ENCODE measurements at regions not wholly inside any gene's neighbourhood (a gene's known extent, or its start where the extent isn't known, plus 50 kb on each side); places are given as distances from the start of the nearest gene placed in this dataset.
"Not testable (repeated sequence)": the region's sequence is repeated elsewhere in the genome, so short reads cannot be mapped to it uniquely, and the experiment has no call there.

DNA sequence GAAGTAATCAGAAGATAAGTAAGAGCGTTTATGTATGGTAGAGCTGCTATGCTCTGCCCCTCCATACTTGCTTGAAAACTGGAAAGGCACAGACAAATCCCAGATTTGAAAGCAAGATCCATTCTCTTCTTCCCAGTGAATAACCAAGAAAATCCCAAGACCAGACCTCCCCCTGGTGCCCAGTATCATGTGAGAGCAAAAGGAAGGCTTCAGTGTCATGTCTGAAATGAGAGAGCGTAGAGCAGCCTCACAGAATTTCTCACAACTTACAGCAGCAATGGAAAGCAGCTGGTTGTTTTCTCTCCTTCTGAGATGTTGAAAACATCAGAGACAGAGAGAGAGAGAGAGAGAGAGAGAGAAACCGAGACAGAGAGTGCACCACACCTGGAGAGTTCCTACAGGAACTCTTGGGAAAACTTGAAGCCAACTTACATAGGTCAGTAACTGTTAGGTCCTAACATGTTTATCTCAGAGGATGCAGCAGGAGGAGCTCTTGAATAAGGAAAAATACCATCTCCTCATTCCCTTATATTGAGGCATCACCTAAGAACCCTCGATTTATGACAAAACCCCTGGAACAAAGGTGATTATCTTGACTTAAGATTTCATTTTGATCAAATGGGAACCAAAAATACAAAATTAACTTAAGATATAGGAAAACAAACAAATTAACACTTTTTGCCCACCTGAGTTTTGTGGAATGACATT lies 273.3 kb downstream of the NSUN3 start:
- no peak for DNase-seq

DNA sequence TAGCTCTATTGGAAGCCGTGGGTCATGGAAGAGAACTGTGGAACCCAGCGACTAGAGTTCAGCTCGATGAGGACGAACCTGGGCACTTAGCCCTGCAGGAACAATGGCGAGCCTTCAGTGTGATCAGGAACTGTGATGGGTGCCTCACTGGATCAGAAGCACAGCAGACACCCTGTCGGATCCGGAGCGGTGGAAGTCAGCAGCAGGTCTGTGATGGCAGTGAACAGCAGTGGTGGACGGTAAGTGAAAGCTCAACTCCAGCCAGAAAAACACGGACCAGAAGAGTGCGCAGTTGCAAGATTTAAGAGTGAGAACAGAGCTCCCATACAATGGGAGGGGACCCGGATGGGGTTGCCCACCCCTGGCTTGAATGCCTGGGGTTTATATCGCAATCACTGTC lies 282.2 kb downstream of the NSUN3 start:
- DNase-seq: no peak

DNA sequence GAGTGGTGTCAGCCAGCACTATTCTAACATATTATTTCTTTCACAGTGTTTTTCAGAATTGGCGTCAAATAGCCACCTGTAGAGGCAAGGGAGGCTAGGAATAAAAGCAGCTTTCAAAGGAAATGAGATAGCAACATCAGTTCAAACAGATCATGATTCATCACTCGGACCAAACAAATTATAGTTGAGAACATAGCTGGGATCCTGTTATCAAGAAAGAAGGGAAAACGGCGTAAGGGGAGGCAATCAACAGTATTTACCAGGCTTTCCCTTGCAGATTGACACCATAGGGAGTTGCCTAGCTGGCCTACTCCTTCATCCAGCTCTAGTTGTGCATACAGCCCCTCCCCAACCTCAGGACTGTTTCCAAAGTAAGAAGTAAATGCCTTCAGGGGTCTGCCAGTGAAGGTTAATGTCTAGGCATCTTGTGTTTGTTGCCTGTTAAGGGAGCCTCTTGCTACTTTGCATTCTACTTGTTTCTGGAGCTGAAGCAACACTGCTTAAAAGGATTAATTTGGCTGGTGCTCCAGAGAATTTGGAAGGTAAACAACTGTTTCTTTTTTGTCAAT lies 286.5 kb downstream of the NSUN3 start:
- DNase-seq: no peak

DNA sequence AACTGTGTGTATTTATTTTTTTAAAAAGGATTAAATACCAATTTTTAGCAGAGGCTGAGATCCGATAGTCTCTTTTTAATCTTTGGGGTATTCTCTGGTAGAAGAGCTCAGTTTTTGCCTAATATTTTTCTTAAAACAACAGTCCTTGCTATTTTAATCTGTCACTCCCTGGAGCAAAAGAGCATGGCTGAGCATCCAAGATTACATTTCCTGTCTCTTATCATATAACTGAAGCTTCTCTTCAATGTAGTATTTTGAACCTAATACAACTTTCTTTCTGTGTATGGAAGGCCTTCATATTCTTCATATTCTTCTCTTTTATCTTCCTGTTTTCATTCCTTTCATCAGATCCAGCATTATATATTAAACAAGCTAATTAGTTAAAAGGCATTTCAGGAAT lies 293.7 kb downstream of the NSUN3 start:
- no peak for DNase-seq

DNA sequence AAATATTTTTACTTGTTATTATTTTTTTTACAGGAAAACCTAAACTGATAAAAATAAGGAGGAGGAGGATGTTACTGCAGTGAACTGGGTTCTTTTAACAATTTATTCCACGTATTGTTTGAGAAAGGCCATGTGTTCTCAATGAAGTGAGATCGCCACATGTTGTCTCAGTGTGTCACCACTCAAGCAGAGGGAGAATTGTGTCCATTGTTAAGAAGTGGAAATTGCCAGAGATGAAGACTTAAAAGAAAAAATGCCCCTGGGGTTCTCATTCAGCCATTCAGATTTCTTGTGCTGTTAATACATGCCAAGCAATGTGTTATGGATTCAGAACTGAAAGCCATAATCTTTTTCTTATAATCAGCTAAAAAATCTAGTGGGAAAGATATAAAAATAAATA lies 297.1 kb downstream of the NSUN3 start:
- DNase-seq: no peak

DNA sequence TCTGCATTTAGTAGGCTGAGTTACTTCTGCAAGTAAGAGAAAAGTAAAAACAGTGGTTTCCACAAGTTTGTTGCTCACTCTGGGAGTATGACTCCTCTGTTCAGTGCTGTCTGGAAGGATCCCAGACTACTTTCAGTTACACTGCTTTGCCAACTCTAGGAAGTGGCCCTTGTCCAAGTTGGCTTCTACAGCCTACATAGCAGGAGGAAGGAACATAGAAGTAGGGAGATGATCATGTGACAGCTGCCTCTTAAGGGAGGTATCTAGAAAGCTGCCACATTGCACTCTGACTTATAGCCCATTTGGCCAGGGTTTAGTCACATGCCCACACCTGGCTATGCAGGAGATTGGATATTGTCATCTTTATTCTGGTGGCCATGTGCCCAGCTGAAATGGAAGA lies 298.1 kb downstream of the NSUN3 start:
- DNase-seq: peak in 6 of 14 donors; percentile 2 to 31 (median 14)

DNA sequence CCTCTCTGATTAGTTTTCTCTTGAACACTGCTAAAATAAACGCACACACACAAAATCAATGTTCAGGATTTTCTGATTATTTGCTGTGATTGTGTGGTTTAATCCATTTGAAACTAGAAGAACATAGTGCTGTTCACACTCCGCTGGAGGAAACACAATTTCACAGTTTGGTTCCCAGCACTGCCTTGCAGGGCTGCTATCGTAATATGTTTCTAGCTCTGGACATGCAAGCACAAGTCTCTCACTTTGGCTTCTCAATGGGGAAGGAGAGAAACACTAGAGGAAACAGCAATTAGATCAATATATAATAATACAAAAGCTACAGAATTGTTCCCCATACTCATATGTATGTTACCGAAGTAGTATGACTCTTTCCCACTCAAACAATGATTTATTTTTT lies 299.5 kb downstream of the NSUN3 start:
- DNase-seq: no peak

DNA sequence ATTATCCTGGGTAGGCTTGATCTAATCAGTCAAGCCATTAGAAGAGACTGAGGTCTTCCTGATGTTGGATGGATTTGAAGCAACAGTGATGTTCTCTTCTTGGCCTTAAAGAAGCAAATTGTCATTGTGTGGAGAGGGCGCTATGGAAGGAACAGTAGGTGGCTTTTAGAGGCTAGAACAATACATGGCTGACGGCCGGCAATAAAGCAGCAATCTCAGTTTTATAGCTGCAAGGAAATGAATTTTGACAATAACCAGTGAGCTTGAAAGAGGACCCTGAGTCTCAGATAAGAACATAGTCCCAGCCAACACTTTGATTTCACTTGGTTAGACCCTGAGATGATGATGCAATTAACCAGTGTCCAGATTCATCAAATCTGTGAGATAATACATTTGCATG lies 302.1 kb downstream of the NSUN3 start:
- no peak for DNase-seq

DNA sequence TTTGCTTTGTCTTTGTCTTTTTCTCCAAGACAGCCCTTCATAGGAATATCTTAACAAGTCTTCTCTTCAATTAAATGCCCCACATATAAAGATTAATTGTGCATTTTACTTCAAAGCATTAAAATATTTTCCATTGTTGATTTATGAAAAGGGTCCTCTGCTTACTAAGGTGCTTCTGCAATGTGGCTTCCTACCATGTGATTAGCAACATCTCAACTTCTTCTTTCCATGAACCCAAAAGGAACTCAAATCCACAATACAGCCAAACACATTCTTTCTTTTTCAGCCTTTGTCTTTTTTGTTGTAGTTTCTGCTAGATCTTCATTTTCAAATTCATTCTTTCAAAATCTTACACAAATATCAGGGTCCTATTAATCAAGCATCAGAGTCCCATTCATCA lies 309.2 kb downstream of the NSUN3 start:
- DNase-seq: no peak

DNA sequence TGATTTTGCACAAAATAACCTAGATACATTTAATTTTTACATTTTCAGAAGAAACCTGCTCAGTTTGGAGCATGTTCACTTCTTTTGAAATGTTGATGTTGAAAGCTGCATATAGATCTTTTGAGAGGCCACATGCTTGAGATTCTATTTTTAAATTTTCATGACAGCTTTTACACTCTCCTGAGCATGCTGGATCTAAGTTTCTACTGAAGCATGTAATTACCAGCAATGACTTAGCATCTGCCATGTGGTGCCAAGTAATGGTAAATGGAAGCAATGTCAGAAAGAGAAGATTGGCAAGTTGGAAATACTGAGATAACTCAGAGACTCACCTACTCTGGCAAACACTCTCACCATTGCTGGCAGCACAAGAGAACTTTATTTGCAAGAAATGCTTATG lies 310.6 kb downstream of the NSUN3 start:
- DNase-seq: no peak

DNA sequence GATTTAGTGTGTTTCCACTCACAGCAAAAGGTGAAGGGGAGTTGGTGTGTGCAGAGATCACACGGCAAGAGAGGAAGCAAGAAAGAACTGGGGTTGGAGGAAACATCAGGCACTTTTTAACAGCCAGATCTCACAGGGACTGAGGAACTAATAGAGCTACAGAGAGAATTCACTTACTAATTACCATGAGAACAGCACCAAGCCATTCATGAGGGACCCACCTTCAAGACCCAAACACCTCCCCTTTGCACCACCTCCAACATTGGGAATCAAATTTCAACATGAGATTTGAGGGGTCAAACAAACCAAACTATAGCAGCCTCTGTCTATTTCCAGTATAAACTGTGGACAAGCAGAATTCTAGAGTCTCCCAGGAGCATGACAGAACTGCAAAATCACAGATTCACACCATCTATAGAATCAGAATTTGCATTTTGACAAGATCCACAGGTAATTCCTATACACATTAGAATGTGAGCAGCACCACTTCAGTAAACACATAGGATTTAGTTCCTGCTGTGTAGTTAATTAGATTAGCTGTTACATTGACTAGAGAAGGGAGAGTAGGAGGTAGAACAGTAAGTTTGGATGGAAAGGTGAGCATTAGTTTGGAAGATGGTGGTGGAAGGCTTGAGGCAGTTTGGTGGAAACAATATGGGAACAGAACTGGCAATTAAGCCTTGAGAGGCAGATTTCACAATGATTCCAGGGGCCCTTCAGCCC lies 311.7 kb downstream of the NSUN3 start:
- no peak for DNase-seq

DNA sequence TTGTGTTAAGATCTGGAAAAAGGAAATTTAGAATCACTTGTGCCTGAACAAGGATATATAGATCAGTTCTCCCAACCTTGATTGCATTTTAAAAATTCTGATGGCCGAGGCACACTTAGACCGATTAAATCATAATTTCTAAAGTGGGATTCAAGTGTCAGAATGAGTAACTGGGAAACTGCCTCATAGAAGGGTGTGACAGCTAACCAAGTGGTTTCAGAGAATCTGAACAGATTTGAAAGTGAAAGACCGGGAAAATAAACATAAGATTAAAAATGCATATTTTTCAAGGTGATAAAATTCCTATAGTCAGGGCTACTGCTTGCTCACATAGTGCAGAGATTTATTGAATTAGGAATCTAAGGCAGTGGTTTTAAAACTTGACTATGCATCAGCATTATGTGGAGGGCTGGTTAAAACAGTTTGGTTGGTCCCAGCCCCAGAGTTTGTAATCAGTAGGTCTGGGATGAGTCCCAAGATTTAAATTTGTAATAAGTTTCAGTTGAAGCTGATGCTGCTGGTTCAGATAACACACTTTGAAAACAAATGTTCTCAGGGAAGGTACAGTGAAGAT lies 314.3 kb downstream of the NSUN3 start:
- not testable (repeated sequence) for DNase-seq

DNA sequence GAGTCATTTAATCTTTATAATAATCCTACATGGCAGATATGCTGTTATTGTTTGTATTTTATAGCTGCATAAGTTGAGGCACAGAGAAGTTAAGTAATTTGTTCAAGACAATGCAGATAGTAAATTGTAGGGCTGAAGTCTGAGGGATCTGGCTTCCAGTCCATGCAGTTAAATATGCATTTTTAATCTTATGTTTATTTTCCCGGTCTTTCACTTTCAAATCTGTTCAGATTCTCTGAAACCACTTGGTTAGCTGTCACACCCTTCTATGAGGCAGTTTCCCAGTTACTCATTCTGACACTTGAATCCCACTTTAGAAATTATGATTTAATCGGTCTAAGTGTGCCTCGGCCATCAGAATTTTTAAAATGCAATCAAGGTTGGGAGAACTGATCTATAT lies 315.0 kb downstream of the NSUN3 start:
- DNase-seq: not testable (repeated sequence)

DNA sequence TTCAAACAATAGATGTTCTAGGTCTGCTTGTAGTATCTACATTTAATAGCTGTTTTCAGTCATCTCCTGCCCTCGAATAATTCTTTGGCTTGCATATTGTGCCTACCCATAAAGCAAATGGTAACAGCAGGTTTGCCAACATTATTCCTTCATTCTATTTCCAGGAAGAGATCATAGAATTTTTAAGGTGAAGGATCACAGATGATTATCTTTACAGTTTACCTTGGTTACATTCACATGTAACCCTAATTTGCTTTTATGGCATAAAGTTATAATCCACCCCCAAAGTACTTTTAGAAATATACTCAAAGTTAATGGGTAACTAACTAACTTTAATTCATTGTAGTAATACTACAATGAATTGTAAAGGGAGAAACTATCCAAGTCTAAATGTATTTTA lies 315.5 kb downstream of the NSUN3 start:
- DNase-seq: no peak

DNA sequence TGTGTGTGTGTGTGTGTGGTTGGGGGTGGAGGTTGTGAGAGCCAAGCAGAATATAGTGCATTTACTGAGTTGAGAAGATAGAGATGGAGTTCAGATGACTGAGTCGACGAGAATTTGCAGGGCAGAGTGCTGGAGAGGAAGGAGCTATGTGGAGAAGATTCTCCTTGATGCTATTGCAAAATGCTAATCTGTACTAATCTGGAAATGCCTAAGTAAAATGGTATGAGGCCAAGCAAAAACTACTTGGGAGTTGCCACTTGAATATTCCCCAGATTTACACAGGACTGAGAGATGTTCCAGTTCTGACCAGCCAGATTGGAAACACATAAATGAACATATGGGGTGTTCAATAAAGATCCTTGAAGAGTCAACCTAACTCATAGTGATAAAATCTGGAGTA lies 316.4 kb downstream of the NSUN3 start:
- no peak for DNase-seq

DNA sequence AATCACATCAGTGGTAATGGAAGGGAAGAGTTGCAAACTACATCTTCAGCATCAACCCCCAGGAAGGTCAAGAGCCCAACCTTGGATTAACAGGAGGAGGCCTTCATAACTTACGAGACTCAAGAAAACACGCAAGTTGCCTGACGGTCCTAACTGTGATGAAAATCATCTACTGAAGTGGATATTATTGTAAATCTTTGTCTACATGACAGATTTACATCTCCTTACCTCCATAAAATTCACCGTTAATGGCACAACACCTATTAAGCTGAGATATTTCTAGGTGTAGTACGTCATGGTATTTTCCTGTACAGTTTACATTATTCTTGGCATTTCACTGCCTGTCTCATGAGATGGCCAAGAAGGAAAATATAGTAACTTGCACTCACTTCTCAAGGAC lies 332.0 kb downstream of the NSUN3 start:
- DNase-seq: no peak

DNA sequence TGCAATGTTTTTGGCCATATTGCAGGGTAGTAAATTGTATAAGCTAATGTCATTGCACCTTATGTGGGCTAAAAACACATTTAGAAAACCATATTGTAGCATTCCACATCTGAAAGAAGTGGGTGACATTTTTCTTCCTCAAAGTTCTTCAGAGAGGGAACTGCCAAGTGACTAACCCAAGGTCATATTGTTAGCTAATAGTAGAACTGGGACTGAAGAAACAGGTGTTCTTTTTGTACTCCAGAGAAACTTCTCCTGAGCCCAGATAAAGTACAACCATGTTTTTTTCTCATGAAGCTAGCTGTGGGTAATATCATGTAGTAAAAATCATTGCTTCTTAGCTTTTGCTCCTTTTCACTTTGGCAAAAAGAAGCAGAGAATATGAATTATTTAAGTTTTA lies 333.0 kb downstream of the NSUN3 start:
- DNase-seq: no peak

DNA sequence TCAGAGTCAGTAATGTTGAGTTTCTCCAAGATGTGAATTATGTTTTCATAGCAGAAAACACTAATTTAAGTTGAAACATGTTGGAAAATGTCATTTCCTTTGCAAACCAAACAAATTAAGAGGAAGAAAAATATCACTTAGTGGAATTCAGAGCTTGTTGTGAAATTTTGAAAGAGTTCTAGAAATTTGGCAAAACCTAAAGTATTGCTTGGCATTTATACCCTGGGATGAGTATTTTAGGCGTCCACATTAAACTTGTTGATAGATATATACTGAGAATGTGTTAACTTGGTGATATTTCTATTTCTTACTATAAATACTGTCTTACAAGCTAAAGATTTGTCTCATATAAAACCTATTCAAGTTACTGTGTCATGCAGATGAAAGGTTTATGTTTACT lies 335.2 kb downstream of the NSUN3 start:
- DNase-seq: no peak

DNA sequence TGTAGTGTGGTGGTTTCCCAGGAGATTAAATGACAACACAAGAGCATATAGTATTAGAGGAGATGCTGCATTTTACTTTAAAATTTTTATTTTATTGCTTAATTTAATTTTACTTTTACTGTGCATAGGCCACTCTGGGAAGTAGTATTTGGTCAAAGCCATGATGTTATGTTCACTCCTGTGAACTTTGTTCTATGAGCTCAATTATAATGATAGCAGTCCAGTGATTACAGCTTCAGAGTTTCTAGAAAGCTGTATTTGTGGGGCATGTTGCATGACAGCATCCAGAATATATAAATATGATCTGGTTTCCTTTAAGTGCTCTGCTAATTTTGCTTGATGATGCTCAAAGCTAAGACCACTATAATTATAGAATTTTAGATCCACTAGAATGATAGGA lies 338.6 kb downstream of the NSUN3 start:
- no peak for DNase-seq

DNA sequence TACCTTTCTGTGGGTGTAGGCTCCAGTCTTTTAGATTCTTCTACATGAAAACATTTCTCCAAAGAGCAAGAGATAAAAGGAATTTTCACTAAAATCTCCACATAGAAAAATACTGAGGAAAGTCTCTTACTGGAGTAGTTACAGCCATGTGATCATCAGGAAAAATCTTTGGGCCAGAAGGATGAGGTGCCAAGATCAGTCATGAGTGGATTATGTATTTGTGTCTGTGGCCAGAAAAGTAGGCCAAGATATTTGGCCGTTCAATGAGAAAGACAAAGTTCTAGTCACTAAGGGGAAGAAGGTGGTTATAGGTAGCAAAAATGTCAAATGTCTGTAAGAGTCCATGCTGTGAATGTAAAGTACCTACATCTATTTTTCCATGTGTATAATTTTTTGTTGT lies 339.3 kb downstream of the NSUN3 start:
- no peak for DNase-seq

DNA sequence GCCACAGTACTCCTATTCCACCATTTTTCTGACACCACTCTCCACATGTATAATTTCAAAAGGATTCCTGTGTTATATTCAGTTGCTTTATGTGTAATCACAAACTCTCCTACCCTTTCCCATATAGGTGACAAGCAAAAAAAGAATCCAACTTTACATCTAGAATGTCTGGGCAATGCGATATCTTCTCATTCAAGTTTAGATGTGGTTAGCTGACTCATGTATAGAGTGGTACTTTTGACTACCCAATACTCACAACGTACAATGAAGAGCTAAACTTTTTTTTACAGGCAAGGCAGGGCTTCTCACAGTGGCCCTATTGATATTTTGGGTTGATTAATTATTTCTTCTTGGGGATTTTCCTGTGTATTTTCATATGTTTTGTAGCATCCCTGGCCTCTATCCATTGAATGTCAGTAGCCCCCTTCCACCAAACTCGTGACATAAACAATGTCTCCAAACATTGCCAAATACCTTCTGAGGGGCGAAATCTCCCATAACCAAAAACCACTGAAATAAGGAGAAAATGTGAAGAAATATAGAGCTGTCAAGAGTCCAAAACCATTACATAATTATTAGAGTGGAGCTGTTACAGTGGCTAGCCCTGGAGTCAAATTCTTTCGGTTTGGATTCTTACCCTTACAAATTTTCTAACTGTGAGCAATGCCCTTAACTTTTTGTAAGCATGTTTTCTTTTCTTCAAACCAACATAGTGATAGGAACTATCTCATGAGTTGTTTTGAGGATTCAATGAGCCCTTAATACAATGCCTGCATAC lies 342.6 kb downstream of the NSUN3 start:
- no peak for DNase-seq

DNA sequence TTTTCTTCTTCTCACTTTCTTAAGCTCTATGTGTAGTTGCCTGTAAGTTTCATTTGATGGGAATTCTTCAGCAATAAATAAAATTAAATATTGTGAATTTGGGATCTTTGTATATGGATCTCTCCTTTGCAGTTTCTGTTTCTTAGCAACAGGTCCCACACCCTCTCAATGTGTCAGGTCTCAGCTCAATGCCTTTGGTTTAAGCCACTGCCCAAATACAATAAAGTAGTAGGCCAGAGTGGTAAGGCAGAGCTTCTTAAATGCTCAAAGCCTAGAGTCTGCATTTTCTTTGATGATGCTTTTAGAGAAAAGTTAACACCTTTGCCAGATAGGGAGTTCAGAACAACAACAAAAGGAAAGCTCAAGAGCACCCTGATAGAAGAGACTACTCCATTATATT lies 343.7 kb downstream of the NSUN3 start:
- DNase-seq: no peak

DNA sequence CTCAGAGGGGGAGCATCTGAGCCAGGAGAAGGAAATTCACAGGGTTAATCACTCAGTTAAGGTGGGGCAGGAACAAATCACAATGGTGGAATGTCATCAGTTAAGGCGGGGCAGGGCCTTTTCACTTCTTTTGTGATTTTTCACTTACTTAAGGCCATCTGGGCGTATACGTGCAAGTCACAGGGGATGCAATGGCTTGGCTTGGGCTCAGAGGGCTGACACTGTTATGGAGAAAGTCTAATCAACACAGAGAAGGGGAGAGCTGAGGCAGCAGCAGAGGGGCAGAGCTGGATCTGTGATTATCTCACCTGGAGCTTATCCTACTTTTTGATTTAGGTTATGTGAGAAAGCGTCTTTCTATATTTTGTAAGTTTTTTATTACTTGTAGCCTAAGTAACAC lies 350.1 kb downstream of the NSUN3 start:
- DNase-seq: not testable (repeated sequence)
